H1 (cell line): ENCODE measurements at regions not wholly inside any gene's neighbourhood (a gene's known extent, or its start where the extent isn't known, plus 50 kb on each side); places are given as distances from the start of the nearest gene placed in this dataset.

Source experiments
- ATF2 ChIP-seq: IDR thresholded peaks from 2 replicates; pipeline ENCODE4 v1.6.1; 2012; ENCODE audit warnings: low read length, inconsistent platforms
- CHD7 ChIP-seq: fragments of 300-600 bp; sonication (generic); IDR thresholded peaks from 2 replicates; pipeline ENCODE4 v1.7.1; 2012; ENCODE audit warnings: low read length, moderate library complexity, mild to moderate bottlenecking, inconsistent platforms; ENCODE audit not compliant: insufficient replicate concordance
- CREB1 ChIP-seq: IDR thresholded peaks from 2 replicates; pipeline ENCODE4 v1.6.1; 2012; ENCODE audit warnings: inconsistent platforms
- CTBP2 ChIP-seq: IDR thresholded peaks from 2 replicates; pipeline ENCODE4 v1.7.0; 2011; ENCODE audit warnings: borderline replicate concordance, mild to moderate bottlenecking, moderate library complexity, mixed read lengths, low read length; ENCODE audit not compliant: insufficient read depth, insufficient read length
- HDAC6 ChIP-seq: IDR thresholded peaks from one replicate; pipeline ENCODE4 v1.7.1; 2012; ENCODE audit warnings: low read depth, mild to moderate bottlenecking, inconsistent platforms, low read length, moderate library complexity
- KDM5A ChIP-seq: fragments of 200-600 bp; IDR thresholded peaks from 2 replicates; pipeline ENCODE4 v1.7.1; 2012; ENCODE audit warnings: mild to moderate bottlenecking, low read length, inconsistent platforms, mixed read lengths
- SIN3A ChIP-seq, 2 experiments: IDR thresholded peaks in 1 of 2; conservative IDR thresholded peaks in 1 of 2; 2 replicates each; pipeline ENCODE4 v1.6.1; 2011 to 2012; ENCODE audit warnings: low read length in 2 of 2, improper control_type of control experiment in 1 of 2, low read depth in 1 of 2, mild to moderate bottlenecking in 1 of 2
- SP4 ChIP-seq: IDR thresholded peaks from 2 replicates; pipeline ENCODE4 v1.6.1; 2012; ENCODE audit warnings: low read length, inconsistent platforms
- TCF12 ChIP-seq: IDR thresholded peaks from 2 replicates; pipeline ENCODE4 v1.6.1; 2011; ENCODE audit warnings: low read depth, mild to moderate bottlenecking, low read length

DNA sequence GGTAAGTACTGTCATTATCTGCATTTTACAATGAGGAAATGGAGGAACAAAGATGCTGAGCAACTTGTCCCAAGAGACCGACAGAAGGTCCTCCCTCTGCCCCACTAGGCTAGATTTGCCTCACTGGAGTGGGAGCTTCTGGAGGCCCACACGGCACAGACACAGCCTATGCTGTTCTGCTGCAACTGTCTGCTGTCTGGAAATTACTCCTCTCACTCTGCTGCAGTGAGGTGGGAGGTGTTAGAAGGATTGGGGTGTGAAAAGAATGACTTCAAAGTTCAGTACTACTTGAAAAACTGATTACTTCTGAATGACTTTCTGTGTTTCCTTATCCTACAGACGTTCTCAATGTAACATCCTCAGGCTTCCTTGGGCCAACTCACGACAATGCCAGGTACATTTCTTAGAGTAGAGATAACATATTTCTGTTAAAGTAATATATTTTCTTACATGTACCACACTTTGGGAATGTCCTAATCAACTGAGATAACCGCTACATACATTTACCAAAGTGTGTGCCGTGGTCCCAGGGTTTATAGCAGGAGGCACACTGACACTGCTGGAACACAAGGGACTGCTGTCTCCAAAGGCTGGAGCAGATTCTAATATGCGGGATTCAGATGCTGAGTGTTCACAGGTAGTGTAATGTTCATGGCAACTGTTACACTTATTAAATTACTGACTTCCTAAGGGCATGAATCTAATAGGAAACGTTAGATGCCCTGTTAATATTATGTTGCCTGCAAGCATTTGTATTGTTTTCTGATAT, 53.5 kb upstream of the WASF3 start (continued):
- TF ChIP-seq CHD7 (no peak), ATF2 (no peak), TCF12 (no peak), HDAC6 (no peak), CTBP2 (no peak), CREB1 (no peak), KDM5A (no peak), SIN3A (conservative IDR thresholded peaks at IDR 0.05 in 1 of 2, IDR thresholded peaks at IDR 0.05 in 1 of 2; ENCODE audit: low read depth in 1 of 2, low read length in 2 of 2) (no peak), SP4 (no peak)
